Body of pancreas (tissue), 4 donors: ENCODE measurements at regions not wholly inside any gene's neighbourhood (a gene's known extent, or its start where the extent isn't known, plus 50 kb on each side); places are given as distances from the start of the nearest gene placed in this dataset.

ENCODE experiments used
- ATAC-seq: fragments of 150-250 bp; one replicate; pipeline ENCODE4 v1.9.1; 2016
- DNase-seq, 4 donors: peaks; one replicate each; pipeline ENCODE4 v3.0.0-alpha.2; 2019
- H3K27ac ChIP-seq, 4 donors: fragments of 200-600 bp; sonication (generic); 1 replicate in 3 of 4; 2 replicates in 1 of 4; pipeline versions ENCODE4 v1.5.1 to v1.6.1; 2016 to 2019; ENCODE audit warnings: mild to moderate bottlenecking in 1 of 4, mixed read lengths in 1 of 4, moderate library complexity in 1 of 4
- H3K27me3 ChIP-seq, 2 donors: fragments of 200-600 bp; sonication (generic); one replicate each; pipeline ENCODE4 v1.6.0; 2016; ENCODE audit warnings: mild to moderate bottlenecking in 1 of 2
- H3K36me3 ChIP-seq, 2 donors: fragments of 200-600 bp; sonication (generic); replicated peaks in 1 of 2; 2 replicates each; pipeline ENCODE4 v1.5.1; 2016; ENCODE audit warnings: low read depth in 2 of 2; ENCODE audit not compliant: insufficient read depth in 1 of 2
- H3K4me1 ChIP-seq: fragments of 200-600 bp; sonication (generic); one replicate; pipeline ENCODE4 v1.6.0; 2016
- H3K4me3 ChIP-seq, 2 donors: fragments of 200-600 bp; sonication (generic); 1 replicate in 1 of 2; 2 replicates in 1 of 2; pipeline ENCODE4 v1.5.1; 2016 to 2019
- H3K9me3 ChIP-seq, 3 donors: fragments of 200-600 bp; sonication (generic); 1 replicate in 2 of 3; 2 replicates in 1 of 3; pipeline ENCODE4 v1.5.1; 2016
- POLR2A ChIP-seq, 3 donors: fragments of 450-650 bp; IDR thresholded peaks; one replicate each; pipeline ENCODE4 v1.6.1; 2016; ENCODE audit warnings: antibody characterized with exemption in 3 of 3, mild to moderate bottlenecking in 2 of 3
- WGBS, 2 donors: methylation state at CpG; one replicate each; pipeline ENCODE4 v1.1.5; 2017; 5-methylcytosine and 5-hydroxymethylcytosine counted together
- intact Hi-C: fragments of 100-400 bp; cut with DNase I; formaldehyde crosslinking; loops from one replicate; pipeline ENCODE4 v1.15.1; 2023
- TF ChIP-seq, protein P1 (sequence below), 7 experiments: fragments of 450-650 bp in 4 of 7; fragments of 200-600 bp in 3 of 7; sonication (generic) in 3 of 7; IDR thresholded peaks; one replicate each; pipeline ENCODE4 v1.5.1; 2016 to 2019; ENCODE audit warnings: antibody characterized with exemption in 7 of 7

DNA sequence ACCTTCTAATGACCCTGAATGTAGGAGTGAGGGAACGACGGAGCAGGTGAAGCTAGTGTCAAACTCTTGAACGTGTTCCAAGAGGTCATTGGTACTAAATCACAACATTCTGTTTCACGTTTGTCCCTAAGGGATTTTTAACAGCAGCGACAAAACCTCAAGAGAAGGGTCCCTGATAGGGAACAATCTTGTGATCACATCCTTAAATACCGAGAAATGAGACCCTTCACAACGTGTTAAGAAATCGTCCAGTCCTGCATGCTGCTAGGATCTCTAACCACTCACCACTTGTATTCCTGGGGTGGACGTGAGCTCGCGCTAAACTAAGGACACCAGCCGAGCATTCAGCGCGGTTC, 134.1 kb upstream of the KRAS start:
- TF ChIP-seq, protein P1, sequence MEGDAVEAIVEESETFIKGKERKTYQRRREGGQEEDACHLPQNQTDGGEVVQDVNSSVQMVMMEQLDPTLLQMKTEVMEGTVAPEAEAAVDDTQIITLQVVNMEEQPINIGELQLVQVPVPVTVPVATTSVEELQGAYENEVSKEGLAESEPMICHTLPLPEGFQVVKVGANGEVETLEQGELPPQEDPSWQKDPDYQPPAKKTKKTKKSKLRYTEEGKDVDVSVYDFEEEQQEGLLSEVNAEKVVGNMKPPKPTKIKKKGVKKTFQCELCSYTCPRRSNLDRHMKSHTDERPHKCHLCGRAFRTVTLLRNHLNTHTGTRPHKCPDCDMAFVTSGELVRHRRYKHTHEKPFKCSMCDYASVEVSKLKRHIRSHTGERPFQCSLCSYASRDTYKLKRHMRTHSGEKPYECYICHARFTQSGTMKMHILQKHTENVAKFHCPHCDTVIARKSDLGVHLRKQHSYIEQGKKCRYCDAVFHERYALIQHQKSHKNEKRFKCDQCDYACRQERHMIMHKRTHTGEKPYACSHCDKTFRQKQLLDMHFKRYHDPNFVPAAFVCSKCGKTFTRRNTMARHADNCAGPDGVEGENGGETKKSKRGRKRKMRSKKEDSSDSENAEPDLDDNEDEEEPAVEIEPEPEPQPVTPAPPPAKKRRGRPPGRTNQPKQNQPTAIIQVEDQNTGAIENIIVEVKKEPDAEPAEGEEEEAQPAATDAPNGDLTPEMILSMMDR (IDR thresholded peaks at IDR 0.05): no peak
- TF ChIP-seq POLR2A (IDR thresholded peaks at IDR 0.05): no peak
- 4 to 12% methylated on average over 14 of the region's 14 CpGs for WGBS, 2 donors
- DNase-seq (no peak), ATAC-seq (peak; percentile 7)
- Histone ChIP-seq H3K27ac (peak overlapping the region; percentile 74 to 100 (median 97)), H3K27me3 (no peaks in the 10 kb centered on the region), H3K9me3 (no peaks in the 10 kb centered on the region), H3K4me3 (peak overlapping the region in 1 of 2 donors; percentile 33), H3K36me3 (no peaks in the 10 kb centered on the region), H3K4me1 (peaks cover 16% of the 10 kb centered on the region)
- intact Hi-C loops: no loop called here

DNA sequence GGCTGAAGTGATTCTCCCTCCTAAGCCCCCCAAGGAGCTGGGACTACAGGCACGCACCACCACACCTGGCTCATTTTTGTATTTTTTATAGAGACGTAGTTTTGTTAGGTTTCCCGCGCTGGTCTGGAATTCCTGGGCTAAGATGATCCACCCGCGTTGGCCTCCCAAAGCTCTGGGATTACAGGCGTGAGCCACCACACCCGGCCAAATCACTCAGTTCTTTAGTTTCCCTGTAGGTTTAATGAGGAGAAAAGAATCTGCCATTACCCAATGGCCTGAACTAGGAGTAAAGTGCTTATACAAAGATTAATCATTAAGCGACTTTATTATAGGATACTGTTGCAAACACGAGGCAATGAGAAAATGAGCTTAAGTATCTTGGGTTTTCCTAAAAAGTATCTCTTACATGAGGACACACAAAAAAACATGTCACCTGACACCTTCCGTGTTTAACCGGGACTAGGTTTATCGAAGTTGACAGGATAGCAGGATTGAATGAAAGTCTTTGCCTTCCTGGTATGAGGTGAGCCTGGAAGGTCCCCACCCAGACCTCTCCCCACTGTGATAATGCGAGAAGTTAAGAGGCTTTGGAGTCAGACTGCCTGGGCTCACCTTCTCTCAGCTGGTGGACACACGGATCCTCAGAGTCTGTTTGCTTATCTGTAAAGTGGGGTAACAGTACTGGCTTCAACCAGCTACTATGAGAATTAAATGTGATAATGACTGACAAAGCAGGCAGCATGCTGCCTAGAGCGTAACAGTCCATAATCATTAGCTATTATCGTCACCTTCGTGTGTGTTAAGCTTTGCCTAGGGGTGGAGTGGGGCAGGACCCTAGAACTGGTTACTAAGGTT, 133.5 kb upstream of the KRAS start:
- Histone ChIP-seq H3K4me1 (peaks cover 16% of the 10 kb centered on the region), H3K36me3 (no peaks in the 10 kb centered on the region), H3K27me3 (no peaks in the 10 kb centered on the region), H3K27ac (peak overlapping the region; percentile 74 to 100 (median 97)), H3K9me3 (no peaks in the 10 kb centered on the region), H3K4me3 (no peak overlapping the region)
- WGBS, 2 donors: 72 to 73% methylated on average over 16 to 18 of the region's 18 CpGs
- ATAC-seq (no peak), DNase-seq (peak in 1 of 4 donors; percentile 5)
- intact Hi-C loops: no loop called here
- TF ChIP-seq POLR2A (IDR thresholded peaks at IDR 0.05): no peak
- TF ChIP-seq, protein P1 (IDR thresholded peaks at IDR 0.05): no peak

DNA sequence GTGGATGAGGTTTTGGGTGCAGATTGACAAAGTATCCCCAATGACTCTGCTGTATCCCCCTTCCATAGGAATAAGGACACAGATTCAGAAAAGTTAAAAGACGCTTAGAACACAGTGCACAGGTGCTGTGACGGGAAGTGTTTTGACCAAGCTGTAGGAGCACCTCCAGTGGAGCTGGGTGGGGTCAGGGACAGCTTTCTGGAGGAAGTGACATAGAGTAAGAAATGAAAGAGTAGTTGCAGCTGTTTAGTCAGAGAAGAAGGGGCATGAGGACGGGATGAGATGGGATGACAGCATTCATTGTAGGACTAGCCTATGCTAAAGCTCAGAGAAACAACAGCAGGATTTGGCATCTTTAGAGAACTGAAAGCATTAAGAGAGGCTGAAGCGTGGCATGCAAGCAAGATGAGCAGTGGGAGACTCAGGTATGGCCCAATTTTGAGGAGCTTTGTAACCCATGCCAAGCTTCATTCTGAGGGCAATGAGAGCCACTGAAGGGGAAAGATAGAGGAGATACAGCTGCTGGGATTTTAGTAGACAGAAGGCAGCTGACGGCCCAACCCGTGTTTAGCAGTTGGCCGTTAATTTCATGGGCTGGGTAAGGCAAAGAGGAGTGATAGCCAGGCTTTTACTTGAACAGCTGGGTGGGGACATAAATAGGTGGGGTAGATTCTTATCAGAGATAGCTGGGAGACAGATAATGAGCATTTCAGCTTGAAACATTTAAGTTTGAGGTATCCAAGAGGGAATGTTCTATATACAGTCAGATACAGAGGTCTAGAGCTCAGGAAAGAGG, 131.8 kb upstream of the KRAS start:
- TF ChIP-seq, protein P1 (IDR thresholded peaks at IDR 0.05): no peak
- no peak for TF ChIP-seq POLR2A (IDR thresholded peaks at IDR 0.05)
- H3K36me3 ChIP-seq: no peaks in the 10 kb centered on the region
- WGBS, 2 donors: 81 to 82% methylated on average over 7 of the region's 7 CpGs
- peaks cover 16% of the 10 kb centered on the region for H3K4me1 ChIP-seq
- H3K9me3 ChIP-seq: no peaks in the 10 kb centered on the region
- no peaks in the 10 kb centered on the region for H3K27me3 ChIP-seq
- DNase-seq (no peak), ATAC-seq (no peak)
- no peak overlapping the region for H3K4me3 ChIP-seq
- H3K27ac ChIP-seq: no peak overlapping the region
- intact Hi-C loops: no loop called here

DNA sequence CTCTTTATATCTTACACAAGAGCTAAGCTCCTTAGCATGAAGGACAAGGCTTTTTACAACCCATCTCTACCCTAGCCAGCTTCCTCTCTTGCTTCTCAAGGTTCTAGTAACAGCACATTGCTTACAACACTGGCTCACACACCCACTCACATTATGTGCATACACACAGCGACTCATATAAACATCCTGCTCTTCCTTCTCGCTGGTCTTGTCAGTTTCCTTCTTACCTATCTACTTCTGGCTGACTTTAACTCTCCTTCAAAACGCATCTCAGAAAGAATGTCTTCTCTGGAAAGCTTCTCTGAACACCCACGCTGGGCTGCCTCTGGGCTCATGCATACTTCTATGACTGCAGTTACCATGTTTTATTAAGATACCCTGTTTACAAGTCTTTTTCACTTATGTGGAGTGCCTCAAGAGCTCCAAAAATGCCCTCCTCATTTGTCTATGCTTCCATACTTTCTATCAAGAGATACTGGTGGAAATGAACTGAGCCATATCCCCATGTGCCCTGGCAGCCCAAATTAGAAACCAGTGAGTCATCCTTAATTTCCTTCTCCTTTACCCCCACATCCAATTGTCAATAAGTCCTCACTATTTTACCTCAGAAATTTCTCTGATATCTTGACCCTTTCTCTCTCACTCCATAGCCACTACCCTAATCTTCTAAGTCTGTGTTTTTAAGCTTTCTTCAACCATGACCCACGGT, 126.9 kb upstream of the KRAS start:
- no peak overlapping the region for H3K4me3 ChIP-seq
- ATAC-seq (no peak), DNase-seq (peak in 1 of 4 donors; percentile 27)
- no peaks in the 10 kb centered on the region for H3K9me3 ChIP-seq
- TF ChIP-seq, protein P1 (IDR thresholded peaks at IDR 0.05): no peak
- TF ChIP-seq POLR2A (IDR thresholded peaks at IDR 0.05): no peak
- intact Hi-C loops: no loop called here
- H3K36me3 ChIP-seq: no peaks in the 10 kb centered on the region
- 73 to 75% methylated on average over 5 of the region's 5 CpGs for WGBS, 2 donors
- H3K27me3 ChIP-seq: no peaks in the 10 kb centered on the region
- no peaks in the 10 kb centered on the region for H3K4me1 ChIP-seq
- H3K27ac ChIP-seq: no peak overlapping the region
